DOHH2 (cell line): ENCODE measurements at regions not wholly inside any gene's neighbourhood (a gene's known extent, or its start where the extent isn't known, plus 50 kb on each side); places are given as distances from the start of the nearest gene placed in this dataset.

ENCODE experiments used
- H3F3A ChIP-seq: fragments of 200-600 bp; sonication (generic), shearing (Covaris generic); 2 replicates; pipeline ENCODE4 v1.6.0; 2016; ENCODE audit warnings: antibody characterized with exemption, mild to moderate bottlenecking; ENCODE audit not compliant: control insufficient read depth, insufficient read depth
- H3K27ac ChIP-seq: fragments of 200-600 bp; sonication (generic); 2 replicates; pipeline ENCODE4 v1.5.1; 2014; ENCODE audit warnings: low read depth, mild to moderate bottlenecking, low read length, moderate library complexity
- H3K27me3 ChIP-seq: fragments of 200-600 bp; sonication (generic); 2 replicates; pipeline ENCODE4 v1.6.1; 2014; ENCODE audit warnings: mild to moderate bottlenecking, low read length, mixed read lengths; ENCODE audit not compliant: control insufficient read depth
- H3K36me3 ChIP-seq: fragments of 200-600 bp; sonication (generic); 2 replicates; pipeline ENCODE4 v1.6.1; 2014; ENCODE audit warnings: mild to moderate bottlenecking, low read length, moderate library complexity, mixed read lengths; ENCODE audit not compliant: control insufficient read depth
- H3K4me1 ChIP-seq: fragments of 200-600 bp; sonication (generic); 2 replicates; pipeline ENCODE4 v1.6.1; 2014; ENCODE audit warnings: mild to moderate bottlenecking, low read length, mixed read lengths; ENCODE audit not compliant: control insufficient read depth
- H3K4me2 ChIP-seq: fragments of 200-600 bp; sonication (generic); 2 replicates; pipeline ENCODE4 v1.6.0; 2014; ENCODE audit warnings: mild to moderate bottlenecking, low read length, moderate library complexity
- H3K4me3 ChIP-seq: fragments of 200-600 bp; sonication (generic); 2 replicates; pipeline ENCODE4 v1.5.1; 2014; ENCODE audit warnings: mild to moderate bottlenecking, low read length, mixed read lengths
- H3K79me2 ChIP-seq: fragments of 200-600 bp; sonication (generic); 2 replicates; pipeline ENCODE4 v1.6.1; 2014; ENCODE audit warnings: mild to moderate bottlenecking, low read length, mixed read lengths; ENCODE audit not compliant: control insufficient read depth
- H3K9me2 ChIP-seq: fragments of 200-600 bp; sonication (generic); replicated peaks from 2 replicates; pipeline ENCODE4 v1.6.1; 2014; ENCODE audit warnings: mild to moderate bottlenecking, low read length, mixed read lengths; ENCODE audit not compliant: control insufficient read depth
- H3K9me3 ChIP-seq: fragments of 200-600 bp; sonication (generic); 2 replicates; pipeline ENCODE4 v1.6.1; 2014; ENCODE audit warnings: antibody characterized with exemption, low read length, mixed read lengths; ENCODE audit not compliant: control insufficient read depth, insufficient read depth
- H4K20me1 ChIP-seq: fragments of 200-600 bp; sonication (generic); 2 replicates; pipeline ENCODE4 v1.6.0; 2014; ENCODE audit warnings: low read depth, mild to moderate bottlenecking, antibody characterized with exemption, low read length, moderate library complexity; ENCODE audit not compliant: control insufficient read depth, insufficient read depth
- CTCF ChIP-seq: fragments of 200-600 bp; sonication (generic); IDR thresholded peaks from one replicate; pipeline ENCODE4 v1.5.1; 2014; ENCODE audit warnings: antibody characterized with exemption, mild to moderate bottlenecking, low read depth, low read length; ENCODE audit not compliant: poor library complexity, severe bottlenecking
- EZH2phosphoT487 ChIP-seq: fragments of 200-600 bp; sonication (generic); IDR thresholded peaks from 2 replicates; pipeline ENCODE4 v1.6.1; 2017; ENCODE audit warnings: borderline replicate concordance, mild to moderate bottlenecking, antibody characterized with exemption, low read length, moderate library complexity, mixed read lengths

GRCh38 chr2:64341461-64341860 lies 112.5 kb upstream of the LGALSL start:
- H3K27ac ChIP-seq: no peak overlapping the region
- TF ChIP-seq CTCF (no peak), EZH2phosphoT487 (no peak)
- no peaks in the 10 kb centered on the region for H3K79me2 ChIP-seq
- 0 out of 2 replicates have a peak, but pooled peaks cover 3% of the 10 kb centered on the region for H3K4me1 ChIP-seq
- H3K4me3 ChIP-seq: no peak overlapping the region
- no peaks in the 10 kb centered on the region for H3K9me3 ChIP-seq
- no peaks in the 10 kb centered on the region for H3F3A ChIP-seq
- no peaks in the 10 kb centered on the region for H4K20me1 ChIP-seq
- H3K36me3 ChIP-seq: no peaks in the 10 kb centered on the region
- H3K27me3 ChIP-seq: peaks cover 5% of the 10 kb centered on the region
- H3K9me2 ChIP-seq: no peaks in the 10 kb centered on the region
- H3K4me2 ChIP-seq: no peak overlapping the region

- Histone ChIP-seq H3K27ac (no peak overlapping the region), H3K9me3 (no peaks in the 10 kb centered on the region), H3K79me2 (no peaks in the 10 kb centered on the region), H3K4me3 (no peak overlapping the region), H3K4me1 (0 out of 2 replicates have a peak, but pooled peaks cover 3% of the 10 kb centered on the region), H3K4me2 (no peak overlapping the region), H3F3A (no peaks in the 10 kb centered on the region), H3K36me3 (no peaks in the 10 kb centered on the region), H4K20me1 (no peaks in the 10 kb centered on the region), H3K27me3 (peaks cover 5% of the 10 kb centered on the region), H3K9me2 (no peaks in the 10 kb centered on the region)
- TF ChIP-seq CTCF (no peak), EZH2phosphoT487 (no peak)
Observed at GRCh38 chr2:64342195-64343099, 111.5 kb upstream of the LGALSL start.

GRCh38 chr2:64344999-64345576 lies 108.9 kb upstream of the LGALSL start:
- no peaks in the 10 kb centered on the region for H3K36me3 ChIP-seq
- no peaks in the 10 kb centered on the region for H3F3A ChIP-seq
- no peaks in the 10 kb centered on the region for H3K79me2 ChIP-seq
- H3K9me3 ChIP-seq: no peaks in the 10 kb centered on the region
- H4K20me1 ChIP-seq: no peaks in the 10 kb centered on the region
- no peak overlapping the region for H3K4me2 ChIP-seq
- H3K4me3 ChIP-seq: no peak overlapping the region
- no peak overlapping the region for H3K27ac ChIP-seq
- H3K27me3 ChIP-seq: peaks cover 5% of the 10 kb centered on the region
- no peaks in the 10 kb centered on the region for H3K9me2 ChIP-seq
- H3K4me1 ChIP-seq: 0 out of 2 replicates have a peak, but pooled peaks cover 3% of the 10 kb centered on the region
- TF ChIP-seq CTCF (no peak), EZH2phosphoT487 (no peak)
